Endothelial cell of umbilical vein (primary cell): ENCODE measurements at regions not wholly inside any gene's neighbourhood (a gene's known extent, or its start where the extent isn't known, plus 50 kb on each side); places are given as distances from the start of the nearest gene placed in this dataset.

Source experiments
- BruUV-seq: library from RNA; stranded (reverse); fragments of 400-500 nt; replicated peaks from 2 replicates; lab custom pipeline; 2021; lab: Mats Ljungman, UMichigan
- CTCF ChIA-PET: fragments of 300-600, 350-600 bp; sonication (Branson Sonifier 250); formaldehyde crosslinking; loops from one replicate; lab custom pipeline; 2021; ENCODE audit warnings: antibody characterized with exemption, inconsistent platforms; lab: Charles Lee
- POLR2A ChIA-PET: fragments of 300-600, 350-600 bp; sonication (Branson Sonifier 250); formaldehyde crosslinking; loops from one replicate; lab custom pipeline; 2021; ENCODE audit warnings: antibody characterized with exemption, inconsistent platforms; lab: Charles Lee
- DNase-seq: peaks from one replicate; pipeline ENCODE4 v3.0.0-alpha.2; 2011; ENCODE audit warnings: low read depth, low spot score
- FAIRE-seq: peaks from 2 replicates; lab custom pipeline; 2011; peaks lifted over from hg19 to GRCh38; lab: Jason Lieb, UNC
- H2AFZ ChIP-seq: 2 replicates; pipeline ENCODE4 v1.6.0; 2012; ENCODE audit warnings: low read depth, low read length, control low read depth, inconsistent platforms
- H3K27ac ChIP-seq: 2 replicates; pipeline ENCODE4 v1.5.1; 2011; ENCODE audit warnings: low read depth, mild to moderate bottlenecking, control low read depth, low read length, moderate library complexity; ENCODE audit not compliant: insufficient read depth
- H3K27me3 ChIP-seq, 2 experiments: 2 replicates each; pipeline versions ENCODE4 v1.6.0 to v1.6.1; 2011; ENCODE audit warnings: low read length in 2 of 2, mixed read lengths in 1 of 2; ENCODE audit not compliant: control insufficient read depth in 2 of 2, insufficient read depth in 2 of 2
- H3K36me3 ChIP-seq, 2 experiments: 2 replicates in 1 of 2; 3 replicates in 1 of 2; pipeline ENCODE4 v1.5.1; 2011; ENCODE audit warnings: low read length in 2 of 2, mild to moderate bottlenecking in 1 of 2, moderate library complexity in 1 of 2; ENCODE audit not compliant: control insufficient read depth in 2 of 2, insufficient read depth in 2 of 2; ENCODE audit errors: extremely low read depth in 1 of 2
- H3K4me1 ChIP-seq: 3 replicates; pipeline ENCODE4 v1.5.1; 2011; ENCODE audit warnings: mild to moderate bottlenecking, low read length; ENCODE audit not compliant: control insufficient read depth, insufficient read depth; ENCODE audit errors: extremely low read depth
- H3K4me2 ChIP-seq: 2 replicates; pipeline ENCODE4 v1.6.1; 2011; ENCODE audit warnings: low read length, control low read depth, mixed read lengths; ENCODE audit not compliant: insufficient read depth
- H3K4me3 ChIP-seq, 3 experiments: fragments of 200-600 bp in 1 of 3; sonication (generic), shearing (Covaris generic) in 1 of 3; replicated peaks in 1 of 3; 2 replicates each; pipeline ENCODE4 v1.5.1; 2011 to 2016; ENCODE audit warnings: control low read depth in 3 of 3, low read length in 3 of 3, mild to moderate bottlenecking in 2 of 3, inconsistent platforms in 1 of 3, low read depth in 1 of 3, moderate library complexity in 1 of 3; ENCODE audit not compliant: insufficient read depth in 1 of 3
- H3K79me2 ChIP-seq: 2 replicates; pipeline ENCODE4 v1.6.0; 2012; ENCODE audit warnings: low read length, inconsistent platforms; ENCODE audit not compliant: control insufficient read depth, insufficient read depth
- H3K9ac ChIP-seq: replicated peaks from 2 replicates; pipeline ENCODE3; 2011; ENCODE audit warnings: low read length, control low read depth; ENCODE audit not compliant: insufficient read depth; ENCODE audit errors: extremely low read depth
- H3K9me1 ChIP-seq: replicated peaks from 3 replicates; pipeline ENCODE4 v1.6.0; 2011; ENCODE audit warnings: mild to moderate bottlenecking, low read length; ENCODE audit not compliant: control insufficient read depth, insufficient read depth; ENCODE audit errors: extremely low read depth
- H3K9me3 ChIP-seq: replicated peaks from 2 replicates; pipeline ENCODE4 v1.5.1; 2012; ENCODE audit warnings: low read length, inconsistent platforms; ENCODE audit not compliant: control insufficient read depth, insufficient read depth
- H4K20me1 ChIP-seq: replicated peaks from 2 replicates; pipeline ENCODE3; 2011; ENCODE audit warnings: mild to moderate bottlenecking, low read length; ENCODE audit not compliant: control insufficient read depth, insufficient read depth; ENCODE audit errors: extremely low read depth
- CTCF ChIP-seq, 2 donors: IDR thresholded peaks; 1 replicate in 1 of 2; 2 replicates in 1 of 2; pipeline ENCODE4 v1.5.1; 2011; ENCODE audit warnings: low read length in 2 of 2, mild to moderate bottlenecking in 2 of 2, moderate library complexity in 2 of 2, control low read depth in 1 of 2, inconsistent platforms in 1 of 2, low read depth in 1 of 2; ENCODE audit not compliant: insufficient read depth in 1 of 2; ENCODE audit errors: extremely low read depth in 1 of 2
- EZH2 ChIP-seq: IDR thresholded peaks from 2 replicates; pipeline ENCODE4 v1.6.1; 2012; ENCODE audit warnings: borderline replicate concordance, low read depth, mild to moderate bottlenecking, moderate library complexity, low read length, inconsistent platforms; ENCODE audit not compliant: severe bottlenecking
- FOS ChIP-seq: IDR thresholded peaks from 2 replicates; pipeline ENCODE4 v1.6.1; 2011; ENCODE audit warnings: mild to moderate bottlenecking, low read length, moderate library complexity, borderline replicate concordance; ENCODE audit not compliant: insufficient read depth
- GATA2 ChIP-seq: IDR thresholded peaks from 2 replicates; pipeline ENCODE4 v1.7.0; 2011; ENCODE audit warnings: low read depth, mild to moderate bottlenecking, moderate library complexity, mixed read lengths, low read length; ENCODE audit not compliant: insufficient read length, insufficient read depth
- JUN ChIP-seq: IDR thresholded peaks from 2 replicates; pipeline ENCODE4 v1.6.1; 2011; ENCODE audit warnings: borderline replicate concordance, low read depth; ENCODE audit not compliant: insufficient read length, insufficient read depth
- MAX ChIP-seq: IDR thresholded peaks from 2 replicates; pipeline ENCODE4 v1.6.1; 2011; ENCODE audit not compliant: insufficient read depth, insufficient read length
- MYC ChIP-seq: IDR thresholded peaks from one replicate; pipeline ENCODE4 v1.6.1; 2011; ENCODE audit warnings: mild to moderate bottlenecking, low read depth, low read length
- POLR2A ChIP-seq: IDR thresholded peaks from 2 replicates; pipeline ENCODE4 v1.6.1; 2012; ENCODE audit warnings: low read depth, mild to moderate bottlenecking, control low read depth, low read length
- POLR2AphosphoS5 ChIP-seq: IDR thresholded peaks from 2 replicates; pipeline ENCODE4 v1.6.1; 2012; ENCODE audit warnings: low read depth, mild to moderate bottlenecking, control low read depth, low read length, moderate library complexity; ENCODE audit not compliant: insufficient read depth
- dilution Hi-C: fragments of 300-500 bp; cut with MboI; formaldehyde crosslinking; loops from one replicate; pipeline ENCODE4 v1.15.0; 2019; ENCODE audit warnings: low sequenced_read_pairs; ENCODE audit not compliant: extremely low pct_ligation_motif_present
- intact Hi-C: fragments of 100-400 bp; cut with micrococcal nuclease; formaldehyde crosslinking; loops from one replicate; pipeline ENCODE4 v1.10.0; 2022

GRCh38 chr16:86825631-86826030 is 247.3 kb downstream of the FOXL1 start:
- Histone ChIP-seq H3K4me3 (no peak overlapping the region), H3K79me2 (no peaks in the 10 kb centered on the region), H3K27ac (peak overlapping the region; percentile 93), H4K20me1 (no peaks in the 10 kb centered on the region), H3K4me2 (no peak overlapping the region), H3K9me1 (no peaks in the 10 kb centered on the region), H3K9ac (peak overlapping the region; percentile 72), H3K4me1 (peaks cover 45% of the 10 kb centered on the region), H3K36me3 (no peaks in the 10 kb centered on the region), H3K27me3 (no peaks in the 10 kb centered on the region), H2AFZ (no peak overlapping the region), H3K9me3 (no peaks in the 10 kb centered on the region)
- DNase-seq (no peak), FAIRE-seq (no peak)
- ChIA-PET POLR2A (no interaction called here), CTCF (interaction anchor here (0.7 to 1.5 kb wide), 4 partner anchors 8 to 192 kb away, joined by 3 read pairs; no protein-coding TSS in a partner anchor)
- no peak for TF ChIP-seq EZH2
- TF ChIP-seq MYC: no peak
- TF ChIP-seq JUN: no peak
- TF ChIP-seq POLR2AphosphoS5: no peak
- no peak for TF ChIP-seq GATA2
- TF ChIP-seq FOS: no peak
- BruUV-seq: no TSS peak
- intact Hi-C loops (loop anchor here (1.0 to 2.0 kb wide), 5 partner anchors 29 to 237 kb away; no protein-coding TSS in a partner anchor), dilution Hi-C loops (no loop called here)

- H3K4me1 ChIP-seq: peaks cover 45% of the 10 kb centered on the region
- DNase-seq (no peak), FAIRE-seq (no peak)
- no peaks in the 10 kb centered on the region for H3K9me3 ChIP-seq
- CTCF ChIA-PET: interaction anchor here (1.0 to 1.1 kb wide), 2 partner anchors 66 to 251 kb away, joined by 3 read pairs; no protein-coding TSS in a partner anchor
- TF ChIP-seq POLR2AphosphoS5: no peak
- no peak for TF ChIP-seq POLR2A
- no peak for TF ChIP-seq MAX
- no peak for TF ChIP-seq EZH2
- no peak for TF ChIP-seq MYC
- TF ChIP-seq JUN: no peak
- no peak for TF ChIP-seq CTCF (IDR thresholded peaks at IDR 0.05; ENCODE audit: extremely low read depth in 1 of 2, insufficient read depth in 1 of 2, low read depth in 1 of 2, low read length in 2 of 2)
- no peak for TF ChIP-seq FOS
- no peak for TF ChIP-seq GATA2
- no peak overlapping the region for H2AFZ ChIP-seq
- no TSS peak for BruUV-seq
- no peaks in the 10 kb centered on the region for H3K79me2 ChIP-seq
- no peaks in the 10 kb centered on the region for H4K20me1 ChIP-seq
- H3K4me2 ChIP-seq: peak overlapping the region; percentile 19
- dilution Hi-C loops: no loop called here
- peak overlapping the region; percentile 12 for H3K9ac ChIP-seq
- POLR2A ChIA-PET: no interaction called here
- no peaks in the 10 kb centered on the region for H3K9me1 ChIP-seq
- peak overlapping the region; percentile 22 for H3K27ac ChIP-seq
- intact Hi-C loops: no loop called here
- H3K27me3 ChIP-seq: no peaks in the 10 kb centered on the region
- H3K4me3 ChIP-seq: no peak overlapping the region
- H3K36me3 ChIP-seq: no peaks in the 10 kb centered on the region
Measured at GRCh38 chr16:86826941-86827340, 248.6 kb downstream of the FOXL1 start.
